T follicular helper cell (primary cell): ENCODE measurements at regions not wholly inside any gene's neighbourhood (a gene's known extent, or its start where the extent isn't known, plus 50 kb on each side); places are given as distances from the start of the nearest gene placed in this dataset.

Experiments
- DNase-seq: peaks from one replicate; pipeline ENCODE4 v3.0.0-alpha.2; 2020; ENCODE audit warnings: low read depth

DNA sequence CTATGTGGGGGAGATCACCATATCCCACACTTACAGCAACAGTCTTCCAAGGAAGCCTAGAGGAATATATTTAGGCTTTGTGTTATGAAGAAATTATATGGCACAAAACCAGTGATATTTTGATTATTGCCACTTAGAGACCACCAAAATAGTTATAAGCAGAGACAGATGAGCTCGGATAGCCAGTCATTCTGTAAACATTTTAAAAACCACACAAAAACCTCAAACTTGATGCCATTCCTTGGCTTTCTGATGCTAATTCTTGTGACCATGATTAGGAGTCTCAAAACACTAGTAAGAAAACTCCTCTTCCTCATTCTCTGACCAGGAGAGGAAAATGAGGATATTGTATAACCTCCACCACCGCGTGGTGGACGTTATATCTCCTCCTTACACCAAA, 496.4 kb downstream of the FOXO1 start:
- DNase-seq = no peak

DNA sequence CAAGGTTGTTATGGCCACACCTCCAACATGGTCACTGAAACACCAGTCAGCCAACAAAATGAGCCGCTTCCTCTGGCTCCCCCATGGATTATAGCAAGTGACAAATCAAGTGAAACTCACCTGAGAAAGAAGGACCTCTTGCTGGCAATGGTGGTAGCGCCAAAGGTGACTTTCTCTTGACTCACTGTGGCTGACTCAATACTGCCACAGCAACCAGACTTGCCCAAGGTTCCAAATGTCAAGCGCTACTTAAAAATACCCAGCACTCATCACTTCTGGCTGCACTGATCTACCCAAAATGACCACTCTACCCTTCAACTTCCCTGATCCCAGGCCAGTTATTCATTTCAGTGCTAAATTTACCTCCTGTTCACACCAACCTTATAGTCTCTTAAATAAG, 495.5 kb downstream of the FOXO1 start:
- no peak for DNase-seq

DNA sequence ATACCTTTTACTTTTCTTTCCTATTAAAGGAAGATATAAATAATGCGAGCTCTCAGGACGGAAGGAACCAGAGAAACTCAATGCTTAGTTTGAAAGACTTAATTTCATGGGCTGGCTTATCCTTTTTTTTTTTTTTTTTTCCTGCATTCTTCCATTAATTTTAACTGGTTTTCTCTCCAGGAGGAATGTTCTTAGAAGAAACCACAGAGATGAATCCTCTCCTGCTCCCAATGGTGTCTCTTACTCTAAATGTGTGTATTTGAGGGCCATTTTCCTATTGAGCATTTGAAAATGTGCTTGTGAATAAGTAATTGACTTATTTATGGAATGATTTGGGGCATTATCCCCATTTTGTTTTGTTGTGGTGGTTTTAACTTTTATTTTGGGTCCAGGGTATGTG, 494.9 kb downstream of the FOXO1 start:
- DNase-seq = no peak

DNA sequence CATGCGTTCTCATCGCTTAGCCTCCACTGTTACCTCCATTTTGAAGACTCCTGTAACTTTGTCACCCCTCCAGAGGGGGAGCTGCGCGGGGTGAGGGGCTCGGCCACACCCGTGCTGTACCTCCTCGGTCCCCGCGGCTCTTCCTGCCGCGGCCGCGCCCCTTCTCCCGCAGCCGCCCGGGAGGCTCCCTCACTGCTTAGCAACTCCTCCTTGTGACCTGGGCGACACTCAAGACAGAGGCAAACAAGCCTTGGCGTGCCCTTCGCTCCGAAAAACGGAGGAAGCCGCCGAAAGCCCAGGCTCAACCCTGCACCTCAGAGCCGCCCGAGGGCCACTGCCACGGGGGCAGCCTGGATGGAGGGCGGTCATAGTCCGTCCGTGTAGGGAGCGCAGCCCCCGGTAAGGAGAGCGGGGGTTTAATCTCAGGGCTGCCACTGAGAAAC, 494.3 kb downstream of the FOXO1 start:
- DNase-seq = no peak

DNA sequence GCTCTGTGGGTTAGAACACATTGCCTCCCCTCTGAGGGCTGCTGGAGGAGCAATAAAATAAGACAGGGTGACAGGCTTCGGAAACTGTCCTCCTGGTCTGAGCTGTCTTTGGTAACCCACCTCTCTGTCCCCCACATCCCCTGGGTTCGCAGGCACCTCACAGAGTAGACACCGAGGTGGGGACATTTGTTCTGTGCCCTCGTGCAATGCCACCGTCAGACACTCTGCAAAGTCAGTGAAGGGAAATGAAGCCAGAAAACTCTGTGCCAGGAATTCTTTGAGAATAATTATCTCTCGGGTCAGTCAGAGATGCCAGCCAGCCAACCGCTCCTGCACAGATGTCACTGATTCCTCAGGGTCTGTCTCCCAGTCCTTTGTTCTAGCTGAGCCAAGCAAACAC, 493.6 kb downstream of the FOXO1 start:
- DNase-seq = no peak

DNA sequence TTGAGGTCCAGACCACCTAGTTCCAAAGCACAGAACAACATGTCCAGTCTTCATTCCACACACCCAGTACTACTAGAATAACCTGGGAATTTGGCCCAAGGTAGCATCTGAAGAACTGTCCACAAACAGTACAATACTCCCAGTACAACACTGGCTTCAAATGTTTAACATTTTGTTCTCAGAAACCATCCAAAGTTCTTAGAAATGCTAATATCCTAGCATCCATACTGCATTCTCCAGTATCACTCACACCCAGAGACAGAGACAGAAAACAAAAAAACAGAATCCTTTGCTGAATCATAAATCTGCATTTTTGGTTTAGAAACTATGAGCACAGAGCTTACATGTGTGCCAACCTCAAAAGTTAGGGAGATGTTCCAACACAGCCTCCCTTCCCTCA, 490.8 kb downstream of the FOXO1 start:
- no peak for DNase-seq

DNA sequence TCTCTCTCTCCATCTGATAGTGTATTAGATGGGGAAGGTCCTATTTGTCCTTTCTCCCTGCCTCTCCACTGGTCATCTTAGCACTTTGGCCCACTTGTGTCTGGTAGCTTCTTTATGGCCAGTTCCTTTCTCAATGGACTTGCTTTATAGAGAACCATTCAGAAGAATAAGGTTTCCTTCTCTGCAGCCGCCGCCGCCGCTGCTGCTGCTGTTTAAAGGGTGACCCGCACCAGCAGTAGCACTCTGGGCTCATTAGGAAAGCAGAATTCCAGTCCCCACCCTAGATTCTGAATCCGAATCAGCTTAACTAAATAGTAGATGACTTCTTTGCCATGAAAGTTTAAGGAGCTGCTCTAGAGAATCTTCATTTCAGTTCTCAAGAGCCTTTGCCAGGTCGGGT, 490.2 kb downstream of the FOXO1 start:
- no peak for DNase-seq

DNA sequence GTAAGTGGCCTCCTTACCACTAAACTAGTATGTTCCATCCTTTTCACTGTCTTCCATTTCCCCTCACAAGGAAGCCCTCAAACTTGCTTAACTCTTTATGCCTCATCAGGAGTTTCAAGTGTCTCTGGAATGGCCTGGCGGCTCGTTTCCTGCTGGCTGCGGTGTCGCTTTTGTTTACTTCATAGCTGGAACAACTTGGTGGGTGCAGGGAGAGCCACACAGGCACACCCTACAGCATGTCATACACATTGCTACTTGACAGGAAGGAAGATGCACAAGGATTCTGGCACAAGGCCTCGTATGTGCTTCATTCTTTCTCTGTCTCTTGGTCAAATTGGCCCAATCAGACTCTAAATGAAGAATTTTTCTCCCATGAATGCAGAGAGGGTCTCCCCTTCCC, 488.3 kb downstream of the FOXO1 start:
- DNase-seq = no peak

DNA sequence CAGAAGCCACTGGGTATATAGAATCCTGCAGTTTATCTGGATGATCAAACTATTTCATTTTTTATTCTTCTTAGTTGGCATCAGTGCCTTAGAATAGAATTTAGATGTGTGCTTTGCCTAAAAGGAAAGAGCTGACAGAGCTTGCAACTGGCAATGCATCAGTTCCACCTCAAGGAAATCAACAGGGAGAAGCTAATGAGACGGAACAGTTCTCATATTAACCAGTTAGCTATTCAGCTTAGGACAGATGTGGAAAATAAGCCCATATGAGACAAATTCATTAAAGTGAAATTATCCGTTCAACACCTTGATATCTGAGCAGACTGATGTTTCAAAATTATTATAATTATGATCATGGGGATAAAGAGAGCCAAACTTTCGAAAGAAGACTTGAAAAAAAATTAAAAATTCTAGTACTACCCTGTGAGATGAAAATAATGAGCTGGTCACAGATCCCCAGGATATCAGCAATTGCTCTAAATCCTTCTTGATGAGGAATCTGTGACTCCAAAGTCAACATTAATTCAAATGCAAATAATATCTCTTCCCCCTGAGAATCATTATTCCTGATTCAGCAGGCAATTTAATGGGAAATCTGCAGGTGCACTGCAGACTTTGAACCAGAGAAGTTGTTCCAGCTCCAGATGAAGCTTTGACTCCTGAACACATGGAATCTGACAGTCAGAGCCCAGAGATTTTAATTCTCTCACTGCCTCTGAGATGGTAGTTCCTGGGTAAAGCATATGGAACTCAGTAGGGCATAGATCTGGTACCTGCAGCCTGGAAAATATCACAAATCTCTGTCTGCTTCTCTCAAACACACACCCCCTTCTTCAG, 486.8 kb downstream of the FOXO1 start:
- no peak for DNase-seq

DNA sequence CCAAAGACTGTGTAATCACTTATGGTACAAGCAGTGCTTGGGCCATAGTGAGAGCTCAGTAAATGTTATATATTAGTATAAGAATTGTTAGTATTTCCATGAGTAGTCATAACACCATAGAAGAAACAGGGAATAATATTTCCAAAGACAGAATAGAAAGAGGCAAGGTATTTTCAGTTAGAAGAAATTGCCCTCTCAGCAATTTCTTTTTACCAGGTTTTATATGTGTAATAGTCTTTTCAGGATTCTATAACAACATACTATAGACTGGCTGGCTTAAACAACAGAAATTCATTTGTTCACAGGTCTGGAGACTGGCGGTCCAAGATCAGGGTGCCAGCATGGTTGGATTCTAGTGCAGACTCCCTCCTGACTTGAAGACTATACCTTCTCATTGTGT, 485.7 kb downstream of the FOXO1 start:
- no peak for DNase-seq

DNA sequence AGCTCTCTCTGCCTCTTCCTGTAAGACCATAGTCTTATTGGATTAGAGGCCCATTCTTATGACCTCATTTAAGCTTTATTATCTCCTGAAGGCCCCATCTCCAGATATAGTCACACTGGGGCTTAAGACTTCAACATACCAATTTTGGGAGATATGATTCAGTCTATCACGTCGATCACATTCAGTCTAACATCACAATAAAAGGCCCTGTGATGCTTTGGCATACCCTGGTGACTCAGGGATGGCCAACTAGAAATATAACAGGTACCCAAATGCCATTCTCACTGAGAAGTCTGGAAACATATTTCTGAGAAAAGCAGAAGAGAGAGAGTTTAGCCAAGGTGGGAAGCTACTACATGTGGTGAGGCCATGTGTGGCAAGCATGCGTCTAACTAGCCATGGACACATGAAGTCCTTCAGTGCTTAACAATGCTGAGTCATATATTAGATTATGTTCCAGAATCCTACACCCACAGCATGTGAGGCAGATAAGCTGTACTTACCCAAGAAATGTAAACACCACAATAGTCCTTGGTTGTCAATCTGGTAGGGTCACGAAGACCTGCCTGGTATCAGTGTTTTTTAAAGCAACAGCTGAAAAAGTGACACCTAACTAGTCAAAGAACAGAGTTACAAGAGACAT, 485.1 kb downstream of the FOXO1 start:
- no peak for DNase-seq

DNA sequence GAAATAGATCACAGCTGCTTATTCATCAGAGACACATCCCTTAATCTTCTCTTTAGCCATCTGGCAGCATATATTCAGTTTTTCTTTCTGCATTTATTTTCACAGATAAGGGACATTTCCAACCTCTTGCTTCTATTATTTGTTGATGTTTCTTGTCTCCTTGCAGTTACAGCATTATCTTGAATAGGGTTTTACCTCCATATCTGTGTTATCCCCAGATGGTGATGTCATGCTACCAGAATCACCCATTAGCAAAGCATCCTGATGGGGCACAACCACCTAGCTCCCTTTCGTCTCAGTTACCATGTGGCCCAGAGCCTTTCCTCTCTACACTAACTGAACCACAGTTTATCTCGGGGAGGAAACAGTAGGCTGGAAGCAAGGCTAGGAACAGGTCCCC, 483.9 kb downstream of the FOXO1 start:
- no peak for DNase-seq

DNA sequence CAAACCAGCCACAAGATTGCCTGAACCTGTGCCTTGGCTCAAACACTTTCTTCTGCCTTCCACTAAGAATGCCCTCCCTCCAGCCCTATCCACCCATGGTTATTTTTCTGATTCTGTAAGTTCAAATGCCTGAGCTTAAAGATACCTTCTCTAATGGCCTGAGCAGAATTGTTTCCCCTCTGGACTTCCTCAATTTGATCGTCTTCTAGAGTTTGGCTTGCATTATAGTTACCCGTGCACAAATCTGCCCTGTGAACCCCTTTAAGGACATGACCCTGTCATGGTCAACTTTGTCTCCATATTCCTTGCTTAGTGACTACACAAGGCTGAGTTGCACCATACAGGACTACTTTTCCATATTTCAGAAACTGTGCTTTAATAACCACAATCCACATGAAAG, 481.0 kb downstream of the FOXO1 start:
- DNase-seq = no peak

DNA sequence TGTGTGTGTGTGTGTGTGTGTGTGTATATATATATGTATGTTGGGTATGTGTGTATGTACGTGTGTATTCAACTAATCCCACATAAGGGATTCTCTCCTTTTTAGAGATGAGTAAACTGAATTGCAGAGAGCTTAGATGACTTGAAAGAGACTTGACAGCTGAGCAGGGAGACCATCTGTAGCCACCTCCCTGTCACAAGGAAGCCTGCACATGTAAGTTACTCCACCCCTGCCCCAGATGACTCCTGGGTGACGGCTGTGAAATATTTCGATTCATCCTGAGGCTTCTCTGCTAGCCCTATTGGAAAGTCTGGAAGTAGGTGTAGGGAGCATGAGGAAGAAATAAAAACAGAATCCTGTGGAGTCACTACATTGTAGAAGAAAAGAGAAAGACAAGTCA, 480.4 kb downstream of the FOXO1 start:
- DNase-seq = no peak

DNA sequence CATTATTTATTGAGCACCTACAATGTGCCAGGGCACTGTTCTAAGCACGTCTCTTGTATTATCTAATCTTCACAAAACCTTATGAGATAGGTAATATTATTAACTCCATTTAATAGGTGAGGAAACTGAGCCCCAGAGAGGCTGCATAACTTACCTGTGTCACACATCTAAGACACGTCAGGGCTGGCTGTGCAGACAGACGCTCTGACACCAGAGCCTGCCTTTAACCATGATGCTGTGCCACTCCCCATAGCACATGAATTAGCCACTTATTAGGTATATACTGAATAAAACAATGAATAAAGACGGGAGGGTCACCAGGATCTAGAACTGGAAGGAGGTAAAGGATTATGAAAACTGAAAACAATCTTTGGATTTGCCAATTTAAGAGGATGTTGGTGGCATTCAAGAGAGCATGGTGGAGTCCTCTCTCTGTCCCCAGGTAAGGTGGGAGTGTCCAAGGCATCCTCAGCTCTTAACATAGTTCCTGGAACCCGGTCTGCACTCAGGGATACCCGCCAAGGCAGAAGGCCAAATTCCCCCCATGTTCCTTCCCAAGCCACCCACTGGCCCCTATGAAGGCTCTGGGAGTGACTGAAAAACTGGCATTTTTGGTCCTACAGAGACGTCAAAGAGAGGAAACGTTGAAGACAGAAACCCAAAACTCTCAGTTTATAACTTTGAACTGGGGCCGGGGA, 479.7 kb downstream of the FOXO1 start:
- no peak for DNase-seq

DNA sequence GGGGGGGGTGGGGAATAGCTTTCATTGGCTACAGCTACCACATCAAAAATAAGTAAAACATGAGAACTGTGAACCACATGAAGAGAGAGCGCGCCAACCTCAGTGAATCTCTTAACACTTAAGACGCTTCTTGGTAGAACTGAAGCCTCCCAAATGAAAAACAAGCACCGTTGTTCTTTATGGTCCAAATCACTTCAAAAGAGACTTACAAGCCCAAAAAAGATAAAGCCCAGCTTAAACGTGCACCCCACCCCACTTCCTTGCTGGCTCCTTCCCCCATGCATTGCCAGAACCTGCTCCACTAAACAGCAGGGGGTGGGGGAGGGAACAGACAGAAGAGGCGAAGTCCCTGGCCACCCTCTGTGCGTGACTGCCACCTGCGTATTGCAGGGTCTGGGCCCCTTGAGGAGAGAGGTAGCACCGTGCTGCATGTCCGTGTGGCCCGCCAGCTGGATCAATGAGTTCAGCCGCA, 479.1 kb downstream of the FOXO1 start:
- peak; percentile 75 for DNase-seq

DNA sequence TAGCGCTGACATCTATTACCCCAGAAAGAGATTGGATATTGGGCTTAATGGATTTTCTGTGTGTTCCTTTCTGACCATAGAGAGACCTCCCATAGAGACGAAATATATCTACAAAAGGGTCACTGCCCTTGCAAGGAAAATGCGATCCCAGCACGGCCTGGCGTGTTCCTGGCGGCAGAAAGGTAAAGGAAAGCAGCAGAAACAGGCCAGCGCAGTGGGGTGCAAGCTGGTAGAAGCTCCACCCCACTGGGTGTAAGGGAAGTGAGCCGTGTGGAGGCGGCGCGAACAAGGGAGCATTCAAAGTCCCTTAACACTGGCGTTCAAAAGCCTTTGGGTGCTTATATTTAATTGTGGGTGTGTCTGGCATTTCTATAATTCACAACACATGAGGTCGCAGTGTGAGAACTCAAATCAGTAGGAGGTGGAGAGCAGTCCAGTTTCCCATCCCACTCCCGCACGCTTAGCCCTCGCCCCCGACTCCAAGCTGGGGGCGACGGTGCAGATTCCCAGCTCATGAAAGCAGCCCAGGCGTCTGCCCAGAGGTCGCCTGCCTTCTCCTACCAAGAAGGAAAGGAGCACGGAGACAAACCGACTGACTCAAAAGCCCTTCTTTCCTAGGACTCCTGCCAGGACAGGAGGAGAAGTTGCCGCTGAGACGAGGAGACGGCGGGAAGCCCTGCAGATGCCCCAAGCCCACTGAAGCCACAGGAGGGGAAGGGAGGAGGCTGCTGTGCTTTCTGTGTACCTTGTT, 478.4 kb downstream of the FOXO1 start:
- peak; percentile 60 for DNase-seq

DNA sequence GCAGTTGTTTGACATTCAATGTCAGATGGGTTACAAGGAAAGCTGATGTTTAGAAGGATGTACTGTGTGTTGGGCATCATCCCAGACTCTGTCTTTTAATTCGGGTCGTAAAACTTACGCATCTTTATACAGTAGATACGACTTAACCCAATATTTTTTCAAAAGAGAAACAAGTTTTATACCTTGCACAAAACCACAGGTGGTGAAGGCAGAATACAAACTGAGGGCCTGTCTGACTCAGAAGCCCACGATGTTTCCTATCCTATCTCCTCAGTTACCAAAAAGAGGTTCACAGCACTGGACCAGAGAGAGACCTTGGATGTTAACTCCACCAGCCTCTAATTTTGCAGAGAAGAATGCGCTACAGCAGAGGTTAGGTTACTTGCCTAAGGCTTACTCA, 477.0 kb downstream of the FOXO1 start:
- DNase-seq = no peak

DNA sequence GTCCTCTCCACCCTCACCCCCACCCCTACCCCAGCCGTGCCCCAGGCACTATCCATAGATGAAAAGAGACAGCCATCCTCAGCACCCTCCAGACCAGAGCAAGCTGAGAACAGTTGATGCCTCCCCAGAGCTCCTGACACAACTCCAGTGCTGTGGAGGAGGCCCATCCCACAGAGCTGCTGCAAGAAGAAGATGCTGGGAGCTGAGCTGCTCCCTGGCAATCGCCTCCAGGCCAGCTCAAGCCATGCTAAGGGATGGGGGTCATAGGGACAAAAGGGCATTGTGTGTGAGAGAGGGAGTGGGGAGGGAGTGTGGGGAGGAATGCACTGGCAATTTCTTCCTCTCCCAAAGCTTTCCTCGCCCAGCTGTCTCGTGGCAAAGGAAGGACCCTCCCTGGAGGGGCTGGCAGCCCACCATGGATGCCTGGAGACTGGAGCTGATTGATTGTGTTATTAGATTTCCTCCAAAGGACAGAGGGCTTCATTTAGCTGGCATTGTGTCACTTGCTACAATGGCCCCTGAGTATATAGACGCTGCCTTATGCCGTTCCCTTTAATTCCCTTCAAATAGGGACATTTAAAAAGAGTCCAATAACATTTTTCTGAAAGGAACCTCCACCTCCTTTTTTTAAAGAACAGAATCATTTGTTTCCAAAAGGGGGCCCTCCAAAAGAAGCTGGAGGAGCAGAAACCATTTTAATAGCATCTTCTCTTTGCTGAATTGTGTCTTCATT, 476.4 kb downstream of the FOXO1 start:
- DNase-seq = no peak

DNA sequence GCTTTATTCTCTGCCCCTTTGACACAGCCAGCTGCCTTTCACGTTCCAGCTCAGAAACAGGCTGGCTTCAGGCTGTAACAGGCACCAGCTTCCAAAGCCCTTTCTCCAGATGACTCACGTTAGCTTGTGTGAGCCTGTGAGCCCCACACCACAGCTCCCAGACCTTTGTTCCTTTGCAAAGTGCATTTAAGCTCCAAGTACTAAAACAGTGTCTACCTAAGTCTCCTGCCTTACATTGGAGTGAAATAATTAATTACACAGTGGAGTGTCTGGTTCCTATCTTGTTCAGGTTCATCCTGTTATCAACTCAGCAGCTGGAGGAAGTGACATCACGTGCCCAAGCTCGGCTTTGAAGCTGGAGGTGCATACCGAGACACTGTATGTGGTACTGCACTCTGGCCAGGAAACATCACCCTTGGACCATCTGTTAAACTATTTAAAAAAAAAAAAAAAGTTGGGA, 475.8 kb downstream of the FOXO1 start:
- peak; percentile 62 for DNase-seq
